ENCODE measurements at regions not wholly inside any gene's neighbourhood (a gene's known extent, or its start where the extent isn't known, plus 50 kb on each side); places are given as distances from the start of the nearest gene placed in this dataset.

GRCh38 chr20:17858450-17859001 is 110.1 kb downstream of the SNX5 start (continued):
- TF ChIP-seq ZNF318 (CRISPR knock-in tag; IDR thresholded peaks at IDR 0.05) (no peak; the same call in 1 of the 2 replicates), FUBP1 (CRISPR knock-in tag; IDR thresholded peaks at IDR 0.05; ENCODE audit: borderline replicate concordance) (0 out of 2 replicates have a peak, but pooled peaks have one; percentile 19), ZSCAN22 (CRISPR knock-in tag; IDR thresholded peaks at IDR 0.05) (no peak), ZNF138 (CRISPR knock-in tag; IDR thresholded peaks at IDR 0.05; ENCODE audit: low read depth) (no peak), TOPORS (CRISPR knock-in tag; IDR thresholded peaks at IDR 0.05) (0 out of 2 replicates have a peak, but pooled peaks have one; percentile 25), CC2D1A (CRISPR knock-in tag; IDR thresholded peaks at IDR 0.05) (0 out of 2 replicates have a peak, but pooled peaks have one; percentile 53), ZNF282 (IDR thresholded peaks at IDR 0.05; ENCODE audit: partially characterized antibody) (no peak), SATB2 (CRISPR knock-in tag; IDR thresholded peaks at IDR 0.05) (peak; percentile 8; the same call in 1 of the 2 replicates), KDM1A (CRISPR knock-in tag; IDR thresholded peaks at IDR 0.05) (0 out of 2 replicates have a peak, but pooled peaks have one; percentile 1), ARNTL (CRISPR knock-in tag; IDR thresholded peaks at IDR 0.05) (no peak), SMAD9 (CRISPR knock-in tag; IDR thresholded peaks at IDR 0.05) (0 out of 2 replicates have a peak, but pooled peaks have one; percentile 6), ZNF101 (CRISPR knock-in tag; IDR thresholded peaks at IDR 0.05; ENCODE audit: borderline replicate concordance, low read depth) (0 out of 2 replicates have a peak, but pooled peaks have one; percentile 16), REST (IDR thresholded peaks at IDR 0.05; ENCODE audit: borderline replicate concordance in 1 of 2, low read depth in 1 of 2, low read length in 2 of 2) (no peak), POLR2G (IDR thresholded peaks at IDR 0.05; ENCODE audit: low read depth, low read length) (no peak), ZNF549 (CRISPR knock-in tag; IDR thresholded peaks at IDR 0.05) (no peak), ZNF772 (CRISPR knock-in tag; IDR thresholded peaks at IDR 0.05) (no peak), SOX5 (CRISPR knock-in tag; IDR thresholded peaks at IDR 0.05; ENCODE audit: borderline replicate concordance) (no peak)

Measured in HepG2 (cell line).